Skeletal muscle satellite cell (primary cell): ENCODE measurements at regions not wholly inside any gene's neighbourhood (a gene's known extent, or its start where the extent isn't known, plus 50 kb on each side); places are given as distances from the start of the nearest gene placed in this dataset.
A peak's percentile ranks its signal among the peaks of the same experiment; 100 is the strongest.

Experiments
- H3K27me3 ChIP-seq: 2 replicates; pipeline ENCODE4 v1.7.0; 2013; ENCODE audit warnings: low read length; ENCODE audit not compliant: control insufficient read depth, insufficient read depth
- H3K36me3 ChIP-seq: 2 replicates; pipeline ENCODE4 v1.7.0; 2013; ENCODE audit warnings: mild to moderate bottlenecking, control low read depth, low read length; ENCODE audit not compliant: insufficient read depth
- H3K4me1 ChIP-seq: 2 replicates; pipeline ENCODE4 v1.7.0; 2013; ENCODE audit warnings: low read length; ENCODE audit not compliant: control insufficient read depth, insufficient read depth
- H3K4me2 ChIP-seq: 2 replicates; pipeline ENCODE4 v1.7.0; 2013; ENCODE audit warnings: mild to moderate bottlenecking, low read length
- H3K4me3 ChIP-seq: 2 replicates; pipeline ENCODE4 v1.7.0; 2013; ENCODE audit warnings: low read length
- H3K9ac ChIP-seq: 2 replicates; pipeline ENCODE4 v1.7.0; 2013; ENCODE audit warnings: mild to moderate bottlenecking, low read depth, low read length, moderate library complexity
- H3K9me3 ChIP-seq: replicated peaks from 2 replicates; pipeline ENCODE4 v1.7.0; 2013; ENCODE audit warnings: mild to moderate bottlenecking, control low read depth, low read length

DNA sequence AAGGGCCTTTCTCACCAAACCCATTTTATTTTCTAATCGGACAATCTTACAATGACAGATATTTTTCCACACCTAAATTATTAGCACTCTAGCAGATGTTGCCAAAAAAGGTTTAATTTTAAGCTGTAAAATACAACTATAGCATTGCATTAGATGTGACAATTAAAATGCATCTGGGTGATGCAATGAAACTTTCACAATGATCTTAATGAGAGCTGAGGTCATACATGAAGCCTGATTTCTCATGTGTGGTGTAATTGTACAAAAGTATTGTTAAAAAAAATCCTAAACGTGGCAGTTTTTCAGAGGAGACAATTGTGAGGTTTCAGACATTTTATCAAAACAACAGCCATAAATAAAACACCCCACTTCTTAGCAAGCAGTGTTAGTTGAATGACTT, 606.0 kb downstream of the HDGFL1 start:
- peak overlapping the region; percentile 76 for H3K9ac ChIP-seq

DNA sequence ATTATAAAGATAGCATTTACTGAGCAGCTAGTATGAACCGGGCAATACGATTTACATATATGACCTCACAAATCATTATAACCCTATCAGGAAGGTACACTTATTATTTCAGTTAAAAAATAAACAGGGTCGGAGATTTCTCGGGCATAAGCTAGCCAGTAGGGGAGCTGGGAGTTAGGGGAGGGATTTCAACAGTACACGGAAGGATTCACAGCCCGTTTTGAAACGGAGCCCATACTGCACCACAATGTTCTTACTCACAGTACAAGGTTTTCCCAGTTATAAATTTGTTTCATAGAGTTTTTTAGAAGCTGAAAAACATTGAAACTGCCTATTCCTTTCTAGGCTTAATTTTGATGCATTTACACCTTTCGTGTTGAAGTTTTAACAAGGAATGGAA, 607.1 kb downstream of the HDGFL1 start:
- no peak overlapping the region for H3K9ac ChIP-seq
- H3K4me2 ChIP-seq = no peak overlapping the region
- no peaks in the 10 kb centered on the region for H3K27me3 ChIP-seq
- H3K36me3 ChIP-seq = no peaks in the 10 kb centered on the region
- no peaks in the 10 kb centered on the region for H3K9me3 ChIP-seq
- H3K4me1 ChIP-seq = peaks cover 36% of the 10 kb centered on the region
- no peak overlapping the region for H3K4me3 ChIP-seq

More for the DNA sequence above, 606.0 kb downstream of the HDGFL1 start:
- Histone ChIP-seq H3K9me3 (no peaks in the 10 kb centered on the region), H3K4me3 (peak overlapping the region; percentile 20), H3K4me1 (peaks cover 32% of the 10 kb centered on the region), H3K4me2 (peak overlapping the region; percentile 46), H3K27me3 (no peaks in the 10 kb centered on the region), H3K36me3 (no peaks in the 10 kb centered on the region)

- H3K9ac ChIP-seq = no peak overlapping the region
- no peaks in the 10 kb centered on the region for H3K36me3 ChIP-seq
- H3K27me3 ChIP-seq = no peaks in the 10 kb centered on the region
- H3K4me3 ChIP-seq = no peak overlapping the region
- no peak overlapping the region for H3K4me2 ChIP-seq
- H3K4me1 ChIP-seq = peaks cover 36% of the 10 kb centered on the region
- no peaks in the 10 kb centered on the region for H3K9me3 ChIP-seq
These were observed 607.5 kb downstream of the HDGFL1 start for GRCh38 chr6:23176883-23177282.

DNA sequence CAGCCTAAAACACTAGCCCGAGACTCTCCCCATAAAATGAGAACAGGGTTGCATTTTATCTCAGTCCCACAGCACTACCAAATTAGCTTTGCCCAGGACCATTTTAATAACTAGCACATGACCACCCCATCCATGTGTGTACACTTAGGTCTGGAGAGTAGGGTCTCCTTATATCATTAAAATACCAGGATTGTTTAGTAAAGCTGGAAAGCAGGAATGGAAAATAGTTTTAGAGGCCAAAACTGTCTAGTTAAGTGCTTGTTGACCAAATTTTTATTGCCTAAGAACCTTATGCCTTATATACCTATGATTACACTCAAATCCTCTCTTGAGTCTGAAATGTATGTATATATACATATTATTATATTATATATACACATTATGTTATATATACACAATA, 608.4 kb downstream of the HDGFL1 start:
- H3K27me3 ChIP-seq = no peaks in the 10 kb centered on the region
- H3K4me1 ChIP-seq = peaks cover 36% of the 10 kb centered on the region
- no peak overlapping the region for H3K9ac ChIP-seq
- no peak overlapping the region for H3K4me2 ChIP-seq
- H3K36me3 ChIP-seq = no peaks in the 10 kb centered on the region
- H3K4me3 ChIP-seq = no peak overlapping the region
- H3K9me3 ChIP-seq = no peaks in the 10 kb centered on the region

- peaks cover 18% of the 10 kb centered on the region for H3K4me1 ChIP-seq
- no peak overlapping the region for H3K4me2 ChIP-seq
- no peaks in the 10 kb centered on the region for H3K9me3 ChIP-seq
- no peak overlapping the region for H3K4me3 ChIP-seq
- H3K36me3 ChIP-seq = no peaks in the 10 kb centered on the region
- no peak overlapping the region for H3K9ac ChIP-seq
- H3K27me3 ChIP-seq = no peaks in the 10 kb centered on the region
These were observed 610.6 kb downstream of the HDGFL1 start for GRCh38 chr6:23179994-23180393.

DNA sequence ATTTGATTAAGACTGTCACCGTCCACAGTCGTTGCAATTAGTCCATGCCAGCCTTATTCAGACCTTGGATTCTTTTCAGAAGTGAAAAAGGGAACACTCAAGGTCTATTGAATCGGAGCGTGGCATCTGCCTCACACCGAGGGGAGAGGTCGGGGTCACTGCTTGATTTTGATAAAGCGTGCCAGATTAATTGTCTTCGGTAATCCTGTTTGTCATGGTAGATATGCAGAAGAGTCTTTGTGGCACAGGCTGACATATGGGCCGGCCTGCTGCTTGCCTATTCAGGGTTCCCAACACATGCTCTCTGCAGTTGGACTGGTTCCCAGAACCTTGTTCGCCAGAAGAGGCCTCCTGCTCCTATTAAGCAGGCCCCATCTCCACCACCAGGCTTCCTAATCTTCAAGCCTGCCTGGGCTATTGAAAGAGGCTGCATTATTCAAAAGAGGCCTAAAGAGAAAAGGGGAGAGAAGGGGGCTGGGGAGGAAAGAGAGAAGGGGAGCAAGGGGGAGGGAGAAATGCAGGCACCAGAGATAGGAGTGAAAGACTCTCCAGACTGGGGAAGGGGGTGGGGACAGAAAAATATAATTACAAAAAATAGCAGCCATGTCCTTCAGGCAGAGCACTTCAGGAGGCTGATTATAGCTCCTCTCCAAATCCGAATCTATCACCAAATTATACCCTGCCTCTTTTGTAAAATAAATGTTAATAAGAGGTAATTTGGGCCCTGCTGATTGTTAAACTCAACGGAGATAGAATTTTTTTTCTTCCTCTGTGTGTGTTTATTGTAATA, 611.3 kb downstream of the HDGFL1 start:
- no peaks in the 10 kb centered on the region for H3K9me3 ChIP-seq
- no peak overlapping the region for H3K9ac ChIP-seq
- no peak overlapping the region for H3K4me2 ChIP-seq
- no peaks in the 10 kb centered on the region for H3K27me3 ChIP-seq
- no peaks in the 10 kb centered on the region for H3K36me3 ChIP-seq
- no peak overlapping the region for H3K4me3 ChIP-seq
- peaks cover 12% of the 10 kb centered on the region for H3K4me1 ChIP-seq

GRCh38 chr6:23181356-23182110, 612.2 kb downstream of the HDGFL1 start:
- H3K4me3 ChIP-seq = no peak overlapping the region
- peaks cover 5% of the 10 kb centered on the region for H3K4me1 ChIP-seq
- no peaks in the 10 kb centered on the region for H3K36me3 ChIP-seq
- no peaks in the 10 kb centered on the region for H3K27me3 ChIP-seq
- no peaks in the 10 kb centered on the region for H3K9me3 ChIP-seq
- H3K9ac ChIP-seq = no peak overlapping the region
- H3K4me2 ChIP-seq = no peak overlapping the region

GRCh38 chr6:23183846-23184245, 614.5 kb downstream of the HDGFL1 start:
- Histone ChIP-seq H3K27me3 (no peaks in the 10 kb centered on the region), H3K9ac (no peak overlapping the region), H3K4me1 (peaks cover 5% of the 10 kb centered on the region), H3K9me3 (no peaks in the 10 kb centered on the region), H3K4me3 (no peak overlapping the region), H3K4me2 (no peak overlapping the region), H3K36me3 (no peaks in the 10 kb centered on the region)

- Histone ChIP-seq H3K4me1 (peaks cover 5% of the 10 kb centered on the region), H3K9ac (no peak overlapping the region), H3K4me3 (no peak overlapping the region), H3K27me3 (no peaks in the 10 kb centered on the region), H3K9me3 (no peaks in the 10 kb centered on the region), H3K4me2 (no peak overlapping the region), H3K36me3 (no peaks in the 10 kb centered on the region)
These were observed 615.0 kb downstream of the HDGFL1 start for GRCh38 chr6:23184351-23184750.

DNA sequence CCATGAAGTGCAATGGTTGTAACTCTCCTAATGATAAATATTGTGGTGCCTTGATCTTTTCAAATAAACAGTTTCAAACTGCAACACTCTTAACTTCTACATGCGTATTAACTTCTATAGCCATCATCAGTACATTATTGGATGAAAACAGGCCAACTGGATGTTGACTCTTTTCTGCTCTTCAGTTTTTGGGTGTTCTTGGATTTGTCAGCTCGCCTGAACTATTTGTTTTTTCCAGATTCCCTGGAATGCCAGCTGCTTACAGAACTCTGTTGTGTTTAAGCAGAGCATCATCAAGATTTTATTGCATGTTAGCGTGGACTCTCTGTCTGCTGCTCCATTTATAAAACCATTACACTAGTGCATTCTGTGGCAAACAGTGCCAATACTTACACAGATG, 626.1 kb downstream of the HDGFL1 start:
- Histone ChIP-seq H3K4me3 (no peak overlapping the region), H3K9ac (no peak overlapping the region), H3K4me1 (no peaks in the 10 kb centered on the region), H3K27me3 (no peaks in the 10 kb centered on the region), H3K9me3 (no peaks in the 10 kb centered on the region), H3K36me3 (no peaks in the 10 kb centered on the region), H3K4me2 (no peak overlapping the region)

- H3K9ac ChIP-seq = no peak overlapping the region
These were observed 630.2 kb downstream of the HDGFL1 start for GRCh38 chr6:23199541-23199940.

GRCh38 chr6:23200946-23201345, 631.6 kb downstream of the HDGFL1 start:
- no peak overlapping the region for H3K4me2 ChIP-seq
- no peaks in the 10 kb centered on the region for H3K9me3 ChIP-seq
- H3K27me3 ChIP-seq = no peaks in the 10 kb centered on the region
- no peaks in the 10 kb centered on the region for H3K36me3 ChIP-seq
- H3K9ac ChIP-seq = no peak overlapping the region
- no peak overlapping the region for H3K4me3 ChIP-seq
- no peaks in the 10 kb centered on the region for H3K4me1 ChIP-seq

More at GRCh38 chr6:23199541-23199940, 630.2 kb downstream of the HDGFL1 start:
- Histone ChIP-seq H3K4me1 (no peaks in the 10 kb centered on the region), H3K27me3 (no peaks in the 10 kb centered on the region), H3K4me3 (no peak overlapping the region), H3K36me3 (no peaks in the 10 kb centered on the region), H3K4me2 (no peak overlapping the region), H3K9me3 (no peaks in the 10 kb centered on the region)
